22Rv1 (cell line): ENCODE measurements at regions not wholly inside any gene's neighbourhood (a gene's known extent, or its start where the extent isn't known, plus 50 kb on each side); places are given as distances from the start of the nearest gene placed in this dataset.

Experiments
- ZFX ChIP-seq: fragments of 450-650 bp; IDR thresholded peaks from 2 replicates; pipeline ENCODE4 v1.6.1; 2017; ENCODE audit warnings: antibody characterized with exemption, borderline replicate concordance
- TF ChIP-seq, protein P1 (sequence below): fragments of 450-650 bp; IDR thresholded peaks from 2 replicates; pipeline ENCODE4 v1.5.1; 2017; ENCODE audit warnings: mild to moderate bottlenecking

DNA sequence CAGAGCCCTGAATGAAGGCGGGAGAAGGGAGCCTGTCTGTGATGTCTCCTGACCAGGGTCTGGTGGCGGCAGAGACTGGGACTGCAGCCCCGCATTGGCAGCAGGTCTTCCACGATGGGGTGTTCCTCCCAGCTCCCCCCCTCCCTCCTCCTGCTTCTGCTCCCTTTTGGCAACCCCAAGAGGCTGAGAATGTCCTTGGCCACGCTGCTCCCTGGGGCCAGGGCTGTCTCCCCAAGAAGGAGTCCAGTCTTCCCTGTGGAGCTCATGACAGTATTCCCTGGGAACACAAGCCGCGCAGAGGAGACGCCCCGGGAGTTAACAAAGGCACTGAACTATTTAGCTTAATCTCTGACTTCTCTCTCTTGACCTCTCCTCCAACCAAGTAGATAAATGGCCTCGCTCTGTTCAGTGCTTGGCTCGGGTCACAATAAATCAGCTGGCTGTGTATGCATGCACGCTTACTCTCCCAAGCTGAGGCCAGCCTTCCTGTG, 84.0 kb upstream of the NEURL1B start:
- TF ChIP-seq, protein P1, sequence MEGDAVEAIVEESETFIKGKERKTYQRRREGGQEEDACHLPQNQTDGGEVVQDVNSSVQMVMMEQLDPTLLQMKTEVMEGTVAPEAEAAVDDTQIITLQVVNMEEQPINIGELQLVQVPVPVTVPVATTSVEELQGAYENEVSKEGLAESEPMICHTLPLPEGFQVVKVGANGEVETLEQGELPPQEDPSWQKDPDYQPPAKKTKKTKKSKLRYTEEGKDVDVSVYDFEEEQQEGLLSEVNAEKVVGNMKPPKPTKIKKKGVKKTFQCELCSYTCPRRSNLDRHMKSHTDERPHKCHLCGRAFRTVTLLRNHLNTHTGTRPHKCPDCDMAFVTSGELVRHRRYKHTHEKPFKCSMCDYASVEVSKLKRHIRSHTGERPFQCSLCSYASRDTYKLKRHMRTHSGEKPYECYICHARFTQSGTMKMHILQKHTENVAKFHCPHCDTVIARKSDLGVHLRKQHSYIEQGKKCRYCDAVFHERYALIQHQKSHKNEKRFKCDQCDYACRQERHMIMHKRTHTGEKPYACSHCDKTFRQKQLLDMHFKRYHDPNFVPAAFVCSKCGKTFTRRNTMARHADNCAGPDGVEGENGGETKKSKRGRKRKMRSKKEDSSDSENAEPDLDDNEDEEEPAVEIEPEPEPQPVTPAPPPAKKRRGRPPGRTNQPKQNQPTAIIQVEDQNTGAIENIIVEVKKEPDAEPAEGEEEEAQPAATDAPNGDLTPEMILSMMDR = no peak
- TF ChIP-seq ZFX = no peak
